A673 (cell line): ENCODE measurements at regions not wholly inside any gene's neighbourhood (a gene's known extent, or its start where the extent isn't known, plus 50 kb on each side); places are given as distances from the start of the nearest gene placed in this dataset.

ENCODE experiments used
- CTCF ChIP-seq: fragments of 300-800, 200-600 bp; sonication (generic); conservative IDR thresholded peaks from 2 replicates; pipeline ENCODE4 v1.5.1; 2017; ENCODE audit warnings: low read depth, mild to moderate bottlenecking, antibody characterized with exemption, low read length, moderate library complexity, mixed read lengths
- EZH2 ChIP-seq: fragments of 200-600 bp; sonication (generic); IDR thresholded peaks from 2 replicates; pipeline ENCODE4 v1.6.1; 2017; ENCODE audit warnings: borderline replicate concordance, low read depth, mild to moderate bottlenecking, mixed read lengths, antibody characterized with exemption, low read length; ENCODE audit not compliant: poor library complexity, severe bottlenecking

GRCh38 chr6:18527836-18528743 lies 140.9 kb downstream of the RNF144B start:
- TF ChIP-seq EZH2 (no peak), CTCF (peak; percentile 66)
